Breast epithelium (tissue), 4 donors: ENCODE measurements at regions not wholly inside any gene's neighbourhood (a gene's known extent, or its start where the extent isn't known, plus 50 kb on each side); places are given as distances from the start of the nearest gene placed in this dataset.
"Not testable (repeated sequence)": the region's sequence is repeated elsewhere in the genome, so short reads cannot be mapped to it uniquely, and the experiment has no call there.

Source experiments
- DNase-seq, 2 donors: peaks; one replicate each; pipeline ENCODE4 v3.0.0-alpha.2; 2019; ENCODE audit warnings: low spot score in 2 of 2
- H3K27ac ChIP-seq, 2 donors: fragments of 200-600 bp; sonication (generic) in 1 of 2; one replicate each; pipeline ENCODE4 v1.5.1; 2016 to 2019; ENCODE audit warnings: mild to moderate bottlenecking in 1 of 2
- H3K27me3 ChIP-seq, 2 donors: fragments of 200-600 bp; sonication (generic) in 1 of 2; one replicate each; pipeline versions ENCODE4 v1.5.1 to v1.6.0; 2017 to 2019; ENCODE audit warnings: control low read depth in 1 of 2, mild to moderate bottlenecking in 1 of 2
- H3K36me3 ChIP-seq: fragments of 200-600 bp; one replicate; pipeline ENCODE4 v1.5.1; 2019
- H3K4me1 ChIP-seq, 2 donors: fragments of 200-600 bp; sonication (generic); one replicate each; pipeline ENCODE4 v1.5.1; 2016 to 2019; ENCODE audit warnings: control low read depth in 1 of 2
- H3K4me3 ChIP-seq, 3 donors: fragments of 200-600 bp; sonication (generic); 1 replicate in 2 of 3; 2 replicates in 1 of 3; pipeline ENCODE4 v1.5.1; 2016 to 2019; ENCODE audit warnings: mild to moderate bottlenecking in 3 of 3, moderate library complexity in 2 of 3
- H3K9me3 ChIP-seq, 2 donors: fragments of 200-600 bp; sonication (generic) in 1 of 2; one replicate each; pipeline ENCODE4 v1.5.1; 2016 to 2019; ENCODE audit warnings: control low read depth in 1 of 2
- CTCF ChIP-seq, 3 donors: fragments of 450-650 bp; IDR thresholded peaks; one replicate each; pipeline ENCODE4 v1.5.1; 2016 to 2017; ENCODE audit warnings: antibody characterized with exemption in 3 of 3, mild to moderate bottlenecking in 3 of 3, moderate library complexity in 3 of 3
- POLR2A ChIP-seq: fragments of 450-650 bp; IDR thresholded peaks from one replicate; pipeline ENCODE4 v1.6.1; 2016; ENCODE audit warnings: antibody characterized with exemption, mild to moderate bottlenecking, moderate library complexity
- POLR2AphosphoS5 ChIP-seq, 3 donors: sonication (generic); formaldehyde crosslinking; IDR thresholded peaks; one replicate each; pipeline ENCODE4 v1.6.1; 2017; ENCODE audit warnings: antibody characterized with exemption in 3 of 3
- intact Hi-C: fragments of 100-400 bp; cut with DNase I; formaldehyde crosslinking; loops from one replicate; pipeline ENCODE4 v1.15.1; 2023; ENCODE audit warnings: low total_unique reads

- Histone ChIP-seq H3K27ac (no peak overlapping the region), H3K4me3 (no peak overlapping the region), H3K4me1 (no peaks in the 10 kb centered on the region), H3K36me3 (no peaks in the 10 kb centered on the region), H3K27me3 (no peaks in the 10 kb centered on the region), H3K9me3 (peaks cover 3 to 6% of the 10 kb centered on the region in 2 donors)
- intact Hi-C loops, result no loop called here
- DNase-seq, result no peak
- TF ChIP-seq POLR2AphosphoS5 (IDR thresholded peaks at IDR 0.05) (no peak), CTCF (IDR thresholded peaks at IDR 0.05) (no peak), POLR2A (no peak)
Observed at GRCh38 chr12:102294568-102294967, 96.9 kb upstream of the PMCH start.

- intact Hi-C loops, H3K27ac ChIP-seq, DNase-seq, H3K36me3 ChIP-seq, H3K4me1 ChIP-seq, H3K27me3 ChIP-seq, H3K4me3 ChIP-seq: not testable (repeated sequence)
- peaks cover 7 to 11% of the 10 kb centered on the region in 2 donors for H3K9me3 ChIP-seq
Observed at GRCh38 chr12:102291498-102292440, 94.1 kb upstream of the PMCH start.

- intact Hi-C loops, H3K27me3 ChIP-seq, H3K36me3 ChIP-seq, DNase-seq, H3K27ac ChIP-seq, H3K4me1 ChIP-seq, H3K4me3 ChIP-seq: not testable (repeated sequence)
- peaks cover 7 to 11% of the 10 kb centered on the region in 2 donors for H3K9me3 ChIP-seq
Observed at GRCh38 chr12:102289702-102290101, 92.1 kb upstream of the PMCH start.

GRCh38 chr12:102281231-102281630 lies 83.6 kb upstream of the PMCH start:
- no peaks in the 10 kb centered on the region for H3K27me3 ChIP-seq
- no peaks in the 10 kb centered on the region for H3K36me3 ChIP-seq
- H3K9me3 ChIP-seq, result no peaks in the 10 kb centered on the region
- H3K4me1 ChIP-seq, result no peaks in the 10 kb centered on the region
- intact Hi-C loops, result no loop called here
- H3K4me3 ChIP-seq, result no peak overlapping the region
- TF ChIP-seq POLR2A (no peak), CTCF (IDR thresholded peaks at IDR 0.05) (no peak), POLR2AphosphoS5 (IDR thresholded peaks at IDR 0.05) (no peak)
- no peak for DNase-seq
- H3K27ac ChIP-seq, result no peak overlapping the region

GRCh38 chr12:102255687-102256086 lies 58.1 kb upstream of the PMCH start:
- H3K4me1 ChIP-seq, H3K27me3 ChIP-seq, intact Hi-C loops, H3K9me3 ChIP-seq, DNase-seq, H3K27ac ChIP-seq, H3K4me3 ChIP-seq, H3K36me3 ChIP-seq: not testable (repeated sequence)

GRCh38 chr12:102251005-102251404 lies 53.4 kb upstream of the PMCH start:
- H3K27ac ChIP-seq, intact Hi-C loops, H3K4me1 ChIP-seq, H3K27me3 ChIP-seq, H3K36me3 ChIP-seq, DNase-seq, H3K4me3 ChIP-seq, H3K9me3 ChIP-seq: not testable (repeated sequence)

GRCh38 chr12:102249079-102249841 lies 51.6 kb upstream of the PMCH start:
- Histone ChIP-seq H3K27ac (no peak overlapping the region), H3K36me3 (no peaks in the 10 kb centered on the region), H3K9me3 (no peaks in the 10 kb centered on the region), H3K27me3 (no peaks in the 10 kb centered on the region), H3K4me1 (no peaks in the 10 kb centered on the region), H3K4me3 (no peak overlapping the region)
- no peak for DNase-seq
- TF ChIP-seq CTCF (IDR thresholded peaks at IDR 0.05) (no peak), POLR2A (no peak), POLR2AphosphoS5 (IDR thresholded peaks at IDR 0.05) (no peak)
- intact Hi-C loops, result loop anchor here (1.0 kb wide), 1 partner anchor 40 kb away; no protein-coding TSS in a partner anchor
